ENCODE measurements at regions not wholly inside any gene's neighbourhood (a gene's known extent, or its start where the extent isn't known, plus 50 kb on each side); places are given as distances from the start of the nearest gene placed in this dataset.

DNA sequence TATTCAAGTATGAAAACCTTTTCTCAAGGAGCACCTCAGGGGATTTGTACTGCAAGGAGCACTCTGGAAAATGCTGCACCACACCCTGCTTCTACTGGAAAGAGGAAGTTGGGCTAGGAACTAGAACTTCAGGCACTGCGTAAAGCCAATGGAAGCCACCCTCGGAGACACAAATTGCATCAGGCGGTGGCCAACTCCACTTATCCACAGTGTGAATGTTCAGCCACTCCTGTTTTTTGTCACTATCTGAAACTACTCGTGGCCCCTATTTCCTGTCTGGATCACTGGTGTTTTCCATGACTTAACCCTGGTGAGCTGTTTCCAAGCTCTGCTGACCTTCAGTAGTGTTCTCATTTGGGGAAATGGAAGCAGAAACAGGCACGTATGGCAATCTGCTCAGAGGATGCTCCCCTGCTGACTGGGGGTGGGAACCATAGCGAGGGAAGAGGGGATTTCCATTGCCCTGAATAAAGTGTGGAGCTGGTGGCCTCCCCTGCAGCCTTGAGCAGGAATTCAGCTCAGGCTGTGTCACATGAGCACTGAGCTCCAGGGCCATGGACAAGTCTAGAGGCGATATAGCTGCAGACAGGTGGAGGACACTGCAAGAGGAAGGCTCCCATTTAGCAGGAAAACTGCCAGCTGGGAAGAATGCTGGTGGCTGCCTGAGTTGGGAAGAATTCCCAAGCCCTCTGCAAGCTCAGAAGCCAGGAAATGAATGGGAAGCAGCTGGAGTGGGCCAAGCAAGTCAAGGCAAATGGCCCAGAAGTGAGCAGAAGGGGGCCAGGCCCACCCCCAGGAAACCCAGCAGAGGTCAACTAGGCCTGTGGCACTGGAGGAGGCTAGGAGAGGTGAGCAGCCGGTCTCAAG, 50.5 kb upstream of the RAP1B start:
- no peak overlapping the region for H3K4me3 ChIP-seq (ENCODE audit: control insufficient read depth, low read depth, low read length)
- TF ChIP-seq, protein P1, sequence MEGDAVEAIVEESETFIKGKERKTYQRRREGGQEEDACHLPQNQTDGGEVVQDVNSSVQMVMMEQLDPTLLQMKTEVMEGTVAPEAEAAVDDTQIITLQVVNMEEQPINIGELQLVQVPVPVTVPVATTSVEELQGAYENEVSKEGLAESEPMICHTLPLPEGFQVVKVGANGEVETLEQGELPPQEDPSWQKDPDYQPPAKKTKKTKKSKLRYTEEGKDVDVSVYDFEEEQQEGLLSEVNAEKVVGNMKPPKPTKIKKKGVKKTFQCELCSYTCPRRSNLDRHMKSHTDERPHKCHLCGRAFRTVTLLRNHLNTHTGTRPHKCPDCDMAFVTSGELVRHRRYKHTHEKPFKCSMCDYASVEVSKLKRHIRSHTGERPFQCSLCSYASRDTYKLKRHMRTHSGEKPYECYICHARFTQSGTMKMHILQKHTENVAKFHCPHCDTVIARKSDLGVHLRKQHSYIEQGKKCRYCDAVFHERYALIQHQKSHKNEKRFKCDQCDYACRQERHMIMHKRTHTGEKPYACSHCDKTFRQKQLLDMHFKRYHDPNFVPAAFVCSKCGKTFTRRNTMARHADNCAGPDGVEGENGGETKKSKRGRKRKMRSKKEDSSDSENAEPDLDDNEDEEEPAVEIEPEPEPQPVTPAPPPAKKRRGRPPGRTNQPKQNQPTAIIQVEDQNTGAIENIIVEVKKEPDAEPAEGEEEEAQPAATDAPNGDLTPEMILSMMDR (IDR thresholded peaks at IDR 0.05; ENCODE audit: control insufficient read depth, insufficient read depth, low read depth, low read length, missing control alignments): no peak
- DNase-seq (ENCODE audit: low read depth): no peak

DNA sequence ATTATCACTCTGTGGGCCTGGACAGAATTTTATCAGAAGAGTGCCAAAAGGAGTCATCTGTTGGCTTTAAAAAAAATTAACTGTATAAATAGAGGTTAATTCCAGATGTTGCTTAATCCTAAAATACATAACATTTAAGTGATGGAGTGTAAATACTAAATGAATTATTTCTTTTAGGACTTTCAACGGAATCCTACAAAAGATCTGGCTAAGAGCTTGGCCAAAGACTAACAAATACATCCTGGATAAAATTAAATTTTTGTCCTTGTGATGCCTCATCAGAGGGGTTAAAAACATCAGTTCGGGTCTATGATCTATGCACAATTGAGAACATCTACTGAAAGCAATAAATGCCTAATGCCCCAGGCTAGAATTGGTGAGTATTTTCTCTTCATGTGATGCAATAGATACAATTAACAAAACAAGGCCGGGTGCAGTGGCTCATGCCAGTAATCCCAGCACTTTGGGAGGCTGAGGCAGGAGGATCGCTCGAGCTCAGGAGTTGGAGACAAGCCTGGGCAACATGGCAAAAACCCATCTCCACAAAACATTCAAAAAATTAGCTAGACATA, 49.8 kb upstream of the RAP1B start:
- no peak for DNase-seq (ENCODE audit: low read depth)
- TF ChIP-seq, protein P1 (IDR thresholded peaks at IDR 0.05; ENCODE audit: control insufficient read depth, insufficient read depth, low read depth, low read length, missing control alignments): no peak
- no peak overlapping the region for H3K4me3 ChIP-seq (ENCODE audit: control insufficient read depth, low read depth, low read length)
